Suprapubic skin (tissue), 4 donors: ENCODE measurements at regions not wholly inside any gene's neighbourhood (a gene's known extent, or its start where the extent isn't known, plus 50 kb on each side); places are given as distances from the start of the nearest gene placed in this dataset.

Source experiments
- DNase-seq, 2 donors: peaks; one replicate each; pipeline ENCODE4 v3.0.0-alpha.2; 2019; ENCODE audit warnings: low spot score in 2 of 2
- H3K27ac ChIP-seq: fragments of 200-600 bp; sonication (generic); one replicate; pipeline ENCODE4 v1.5.1; 2019
- H3K27me3 ChIP-seq: fragments of 200-600 bp; sonication (generic); one replicate; pipeline ENCODE4 v1.5.1; 2019
- H3K36me3 ChIP-seq: fragments of 200-600 bp; sonication (generic); one replicate; pipeline ENCODE4 v1.5.1; 2019
- H3K4me1 ChIP-seq: fragments of 200-600 bp; sonication (generic); one replicate; pipeline ENCODE4 v1.5.1; 2019
- H3K4me3 ChIP-seq: fragments of 200-600 bp; sonication (generic); one replicate; pipeline ENCODE4 v1.5.1; 2019; ENCODE audit warnings: mild to moderate bottlenecking
- H3K9me3 ChIP-seq: fragments of 200-600 bp; sonication (generic); one replicate; pipeline ENCODE4 v1.5.1; 2019
- CTCF ChIP-seq, 2 donors: fragments of 200-600 bp in 1 of 2; fragments of 450-650 bp in 1 of 2; sonication (generic) in 1 of 2; IDR thresholded peaks; one replicate each; pipeline ENCODE4 v1.5.1; 2016 to 2019; ENCODE audit warnings: antibody characterized with exemption in 2 of 2, mild to moderate bottlenecking in 1 of 2, moderate library complexity in 1 of 2
- EP300 ChIP-seq: sonication (generic); formaldehyde crosslinking; IDR thresholded peaks from one replicate; pipeline ENCODE4 v1.6.1; 2017; ENCODE audit warnings: antibody characterized with exemption
- POLR2A ChIP-seq, 2 donors: fragments of 450-650 bp; IDR thresholded peaks; one replicate each; pipeline ENCODE4 v1.6.1; 2017; ENCODE audit warnings: antibody characterized with exemption in 2 of 2, mild to moderate bottlenecking in 2 of 2, moderate library complexity in 2 of 2
- POLR2AphosphoS5 ChIP-seq, 3 donors: sonication (generic); formaldehyde crosslinking; IDR thresholded peaks; one replicate each; pipeline ENCODE4 v1.6.1; 2017; ENCODE audit warnings: antibody characterized with exemption in 3 of 3
- WGBS: methylation state at CpG from one replicate; pipeline ENCODE4 v1.1.5; 2018; 5-methylcytosine and 5-hydroxymethylcytosine counted together

DNA sequence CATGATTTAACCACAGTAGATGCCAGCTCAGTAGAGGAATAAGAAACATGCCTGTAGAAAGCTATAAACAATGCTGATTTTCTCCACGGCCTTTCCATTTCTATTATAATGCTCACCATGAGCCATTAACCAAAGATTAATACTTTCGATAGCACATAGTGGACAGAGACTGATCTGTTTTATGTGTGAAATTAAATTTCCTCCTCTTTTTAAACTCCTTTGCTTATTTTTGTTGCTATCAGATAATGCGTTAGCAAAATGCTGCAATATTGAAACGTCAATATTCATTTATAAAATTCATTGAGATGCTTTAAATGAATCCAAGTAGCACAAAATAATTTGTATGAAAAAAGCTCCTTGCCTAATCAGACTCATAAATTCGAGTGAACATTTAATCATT, 1807.9 kb downstream of the MRPL39 start:
- TF ChIP-seq POLR2A (IDR thresholded peaks at IDR 0.05) (no peak), CTCF (IDR thresholded peaks at IDR 0.05) (no peak), POLR2AphosphoS5 (IDR thresholded peaks at IDR 0.05) (no peak), EP300 (no peak)
- 81% methylated on average over 5 of the region's 5 CpGs for WGBS

DNA sequence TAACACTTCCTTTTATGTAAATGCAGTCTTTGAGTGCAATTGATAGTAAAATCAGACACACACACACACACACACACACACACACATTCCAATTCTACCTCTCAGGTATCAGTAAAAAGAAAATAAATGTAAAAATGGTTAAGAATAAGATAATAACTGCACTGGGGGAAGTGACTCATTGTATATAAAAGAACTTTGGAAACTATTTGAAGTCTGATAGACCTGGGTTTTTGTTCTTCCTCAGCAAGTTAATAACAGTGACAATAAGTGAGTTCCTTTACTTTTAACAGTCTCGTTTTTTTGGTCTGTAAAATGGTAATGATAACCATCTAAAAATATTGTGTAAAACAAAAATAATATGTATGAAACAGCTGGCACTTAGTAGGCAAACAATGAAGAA, 1815.0 kb downstream of the MRPL39 start:
- TF ChIP-seq EP300 = no peak
- no peak for TF ChIP-seq POLR2AphosphoS5 (IDR thresholded peaks at IDR 0.05)
- no peak for TF ChIP-seq POLR2A (IDR thresholded peaks at IDR 0.05)
- no peak for TF ChIP-seq CTCF (IDR thresholded peaks at IDR 0.05)
- Histone ChIP-seq H3K27me3 (no peaks in the 10 kb centered on the region), H3K9me3 (no peaks in the 10 kb centered on the region), H3K36me3 (no peaks in the 10 kb centered on the region), H3K27ac (no peak overlapping the region), H3K4me1 (no peaks in the 10 kb centered on the region), H3K4me3 (no peak overlapping the region)
- DNase-seq = no peak
- 41% methylated on average over 1 of the region's 1 CpG for WGBS

More for the DNA sequence above, 1807.9 kb downstream of the MRPL39 start:
- H3K4me3 ChIP-seq = no peak overlapping the region
- H3K9me3 ChIP-seq = no peaks in the 10 kb centered on the region
- no peaks in the 10 kb centered on the region for H3K27me3 ChIP-seq
- H3K36me3 ChIP-seq = no peaks in the 10 kb centered on the region
- no peak for DNase-seq
- H3K27ac ChIP-seq = no peak overlapping the region
- no peaks in the 10 kb centered on the region for H3K4me1 ChIP-seq

GRCh38 chr21:23789864-23790263, 1817.4 kb downstream of the MRPL39 start:
- Histone ChIP-seq H3K27ac (no peak overlapping the region), H3K4me1 (no peaks in the 10 kb centered on the region), H3K27me3 (no peaks in the 10 kb centered on the region), H3K9me3 (no peaks in the 10 kb centered on the region), H3K36me3 (no peaks in the 10 kb centered on the region), H3K4me3 (no peak overlapping the region)
- no peak for TF ChIP-seq EP300
- no peak for TF ChIP-seq POLR2A (IDR thresholded peaks at IDR 0.05)
- no peak for TF ChIP-seq CTCF (IDR thresholded peaks at IDR 0.05)
- TF ChIP-seq POLR2AphosphoS5 (IDR thresholded peaks at IDR 0.05) = no peak
- WGBS = 72% methylated on average over 1 of the region's 1 CpG
- DNase-seq = no peak

GRCh38 chr21:23780326-23780725, 1827.0 kb downstream of the MRPL39 start:
- no peak overlapping the region for H3K4me3 ChIP-seq
- DNase-seq = no peak
- H3K27ac ChIP-seq = no peak overlapping the region
- no peaks in the 10 kb centered on the region for H3K4me1 ChIP-seq
- H3K27me3 ChIP-seq = no peaks in the 10 kb centered on the region
- no peak for TF ChIP-seq EP300
- no peak for TF ChIP-seq POLR2AphosphoS5 (IDR thresholded peaks at IDR 0.05)
- no peak for TF ChIP-seq POLR2A (IDR thresholded peaks at IDR 0.05)
- TF ChIP-seq CTCF (IDR thresholded peaks at IDR 0.05) = no peak
- no peaks in the 10 kb centered on the region for H3K36me3 ChIP-seq
- H3K9me3 ChIP-seq = no peaks in the 10 kb centered on the region
- WGBS = 76% methylated on average over 2 of the region's 2 CpGs

DNA sequence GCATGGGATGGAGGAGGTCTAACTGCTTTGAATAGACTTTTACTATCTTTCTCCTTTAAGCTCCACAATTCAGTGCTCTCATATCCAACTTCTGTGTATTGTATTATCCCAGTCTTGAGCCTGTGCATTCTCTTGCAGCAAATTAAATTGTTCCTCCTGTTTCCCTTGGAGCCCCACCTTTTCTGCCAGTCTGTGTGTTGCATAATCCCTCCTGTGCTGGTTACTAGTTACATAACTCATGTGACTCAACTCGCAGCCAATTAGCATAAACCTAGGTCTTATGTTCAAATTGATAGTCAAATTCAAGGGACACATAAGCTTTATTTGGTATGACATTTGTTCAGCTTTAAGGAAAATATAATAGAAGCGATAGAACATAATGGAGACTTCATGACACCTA, 1863.5 kb downstream of the MRPL39 start:
- Histone ChIP-seq H3K27ac (no peak overlapping the region), H3K4me1 (no peaks in the 10 kb centered on the region), H3K4me3 (no peak overlapping the region), H3K9me3 (no peaks in the 10 kb centered on the region), H3K36me3 (no peaks in the 10 kb centered on the region), H3K27me3 (no peaks in the 10 kb centered on the region)
- 86% methylated on average over 2 of the region's 2 CpGs for WGBS
- TF ChIP-seq POLR2AphosphoS5 (IDR thresholded peaks at IDR 0.05) (no peak), CTCF (IDR thresholded peaks at IDR 0.05) (no peak), POLR2A (IDR thresholded peaks at IDR 0.05) (no peak), EP300 (no peak)
- no peak for DNase-seq
